ENCODE measurements at regions not wholly inside any gene's neighbourhood (a gene's known extent, or its start where the extent isn't known, plus 50 kb on each side); places are given as distances from the start of the nearest gene placed in this dataset.

GRCh38 chr20:19143890-19144289 is 68.6 kb upstream of the SLC24A3 start:
- POLR2A ChIA-PET: no interaction called here
- CTCF ChIA-PET: interaction anchor here (0.6 kb wide), 1 partner anchor 208 kb away, joined by 3 read pairs; no protein-coding TSS in a partner anchor

- ChIA-PET CTCF (no interaction called here), POLR2A (no interaction called here)
These were observed 51.1 kb upstream of the SLC24A3 start for GRCh38 chr20:19161336-19161735.
